ENCODE measurements at regions not wholly inside any gene's neighbourhood (a gene's known extent, or its start where the extent isn't known, plus 50 kb on each side); places are given as distances from the start of the nearest gene placed in this dataset.

DNA sequence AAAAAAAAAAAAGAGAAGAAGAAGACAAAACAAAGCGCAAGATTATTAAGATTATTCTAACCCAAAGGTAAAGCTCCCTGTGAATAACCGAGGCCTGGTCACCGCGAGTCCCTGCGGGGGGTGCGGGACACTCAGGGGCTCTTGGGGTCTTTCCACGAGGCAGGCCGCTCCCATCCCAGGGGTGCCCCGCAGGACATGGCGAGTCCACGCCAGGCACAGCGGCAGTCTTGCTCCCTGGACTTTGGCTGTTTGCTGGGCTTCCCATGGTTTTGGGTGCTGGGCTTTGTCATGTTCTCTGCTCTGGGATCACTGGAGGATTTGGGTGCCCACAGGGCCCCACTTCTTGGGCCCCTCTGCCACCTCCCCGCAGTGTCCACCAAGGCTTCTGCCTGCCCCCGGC is 137.4 kb upstream of the TCERG1L start (continued):
- TF ChIP-seq ARID2 (CRISPR knock-in tag; IDR thresholded peaks at IDR 0.05; ENCODE audit: borderline replicate concordance): no peak
- TF ChIP-seq MAFK (conservative IDR thresholded peaks at IDR 0.05 in 1 of 2, IDR thresholded peaks at IDR 0.05 in 1 of 2; ENCODE audit: low read length in 2 of 2): no peak
- TF ChIP-seq SMAD1 (CRISPR knock-in tag; IDR thresholded peaks at IDR 0.05; ENCODE audit: borderline replicate concordance, low read depth): no peak
- TF ChIP-seq ISL2 (CRISPR knock-in tag; IDR thresholded peaks at IDR 0.05): no peak
- no peak for TF ChIP-seq MYC (CRISPR knock-in tag; IDR thresholded peaks at IDR 0.05; ENCODE audit: borderline replicate concordance)

DNA sequence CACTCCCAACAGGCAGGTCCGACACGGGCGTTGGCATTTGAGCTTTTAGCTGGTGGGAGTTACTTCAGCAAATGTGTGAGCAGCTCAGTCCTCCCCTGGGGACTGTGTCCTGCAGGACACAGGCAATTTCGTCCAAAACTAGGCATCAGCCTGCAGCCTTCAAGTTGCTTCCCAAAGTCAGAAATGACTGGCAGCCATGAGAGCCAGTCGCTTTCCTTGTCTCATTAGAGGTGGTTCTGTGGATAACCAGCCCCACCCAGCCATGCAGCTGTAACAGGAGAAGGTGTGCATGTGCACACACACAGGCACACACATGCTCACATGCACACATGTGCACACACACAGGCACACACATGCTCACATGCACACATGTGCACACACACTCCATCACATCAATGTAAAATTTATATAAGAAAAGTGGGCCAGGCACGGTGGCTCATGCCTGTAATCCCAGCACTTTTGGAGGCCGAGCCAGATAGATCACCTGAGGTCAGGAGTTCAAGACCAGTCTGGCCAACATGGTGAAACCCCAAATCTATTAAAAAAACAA is 138.8 kb upstream of the TCERG1L start:
- no peaks in the 10 kb centered on the region for H3K4me1 ChIP-seq (ENCODE audit: insufficient read depth, low read length)
- FAIRE-seq (no peak), ATAC-seq (no peak), DNase-seq (ENCODE audit: low spot score) (no peak)
- TF ChIP-seq, protein P1, sequence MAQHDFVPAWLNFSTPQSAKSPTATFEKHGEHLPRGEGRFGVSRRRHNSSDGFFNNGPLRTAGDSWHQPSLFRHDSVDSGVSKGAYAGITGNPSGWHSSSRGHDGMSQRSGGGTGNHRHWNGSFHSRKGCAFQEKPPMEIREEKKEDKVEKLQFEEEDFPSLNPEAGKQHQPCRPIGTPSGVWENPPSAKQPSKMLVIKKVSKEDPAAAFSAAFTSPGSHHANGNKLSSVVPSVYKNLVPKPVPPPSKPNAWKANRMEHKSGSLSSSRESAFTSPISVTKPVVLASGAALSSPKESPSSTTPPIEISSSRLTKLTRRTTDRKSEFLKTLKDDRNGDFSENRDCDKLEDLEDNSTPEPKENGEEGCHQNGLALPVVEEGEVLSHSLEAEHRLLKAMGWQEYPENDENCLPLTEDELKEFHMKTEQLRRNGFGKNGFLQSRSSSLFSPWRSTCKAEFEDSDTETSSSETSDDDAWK (CRISPR knock-in tag; IDR thresholded peaks at IDR 0.05): no peak
- TF ChIP-seq TAF1 (CRISPR knock-in tag; IDR thresholded peaks at IDR 0.05) (no peak), AKAP8 (CRISPR knock-in tag; IDR thresholded peaks at IDR 0.05) (no peak), ZSCAN29 (CRISPR knock-in tag; conservative IDR thresholded peaks at IDR 0.05) (no peak)
- TF ChIP-seq, protein P2, sequence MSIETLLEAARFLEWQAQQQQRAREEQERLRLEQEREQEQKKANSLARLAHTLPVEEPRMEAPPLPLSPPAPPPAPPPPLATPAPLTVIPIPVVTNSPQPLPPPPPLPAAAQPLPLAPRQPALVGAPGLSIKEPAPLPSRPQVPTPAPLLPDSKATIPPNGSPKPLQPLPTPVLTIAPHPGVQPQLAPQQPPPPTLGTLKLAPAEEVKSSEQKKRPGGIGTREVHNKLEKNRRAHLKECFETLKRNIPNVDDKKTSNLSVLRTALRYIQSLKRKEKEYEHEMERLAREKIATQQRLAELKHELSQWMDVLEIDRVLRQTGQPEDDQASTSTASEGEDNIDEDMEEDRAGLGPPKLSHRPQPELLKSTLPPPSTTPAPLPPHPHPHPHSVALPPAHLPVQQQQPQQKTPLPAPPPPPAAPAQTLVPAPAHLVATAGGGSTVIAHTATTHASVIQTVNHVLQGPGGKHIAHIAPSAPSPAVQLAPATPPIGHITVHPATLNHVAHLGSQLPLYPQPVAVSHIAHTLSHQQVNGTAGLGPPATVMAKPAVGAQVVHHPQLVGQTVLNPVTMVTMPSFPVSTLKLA (IDR thresholded peaks at IDR 0.05): peak; percentile 88
- H3K27ac ChIP-seq (ENCODE audit: extremely low read length, insufficient read depth, low read length): no peak overlapping the region
- no peaks in the 10 kb centered on the region for H3K36me3 ChIP-seq (replicated peaks in 1 of 2; ENCODE audit: control insufficient read depth in 1 of 2, insufficient read depth in 2 of 2, low read length in 2 of 2)
- no peaks in the 10 kb centered on the region for H3K79me2 ChIP-seq (ENCODE audit: insufficient read depth, low read length)
- 26% methylated on average over 5 of the region's 7 CpGs for WGBS (ENCODE audit: low lambda C conversion rate)
- H3K4me2 ChIP-seq (ENCODE audit: low read depth, low read length): no peak overlapping the region
- H2AFZ ChIP-seq (ENCODE audit: low read length): no peak overlapping the region
- H3K4me3 ChIP-seq (replicated peaks in 1 of 3; ENCODE audit: insufficient read depth in 1 of 3, low read depth in 2 of 3, low read length in 3 of 3): no peak overlapping the region
- peaks cover 0 to 16% of the 10 kb centered on the region in 2 experiments; a peak in 4 of 5 replicates for H3K27me3 ChIP-seq (ENCODE audit: control insufficient read depth in 1 of 2, insufficient read depth in 2 of 2, low read length in 2 of 2)
- ChIA-PET POLR2A (no interaction called here), CTCF (ENCODE audit: low intra/inter-chr PET ratio, low total read pairs) (no interaction called here)
- no peak overlapping the region for H3K9ac ChIP-seq (ENCODE audit: insufficient read depth, low read depth, low read length)
- in situ Hi-C loops (cut with HindIII; ENCODE audit: extremely low pct_ligation_motif_present, low pct_unique_long_range_greater_than_20kb): loop anchor here (10.0 kb wide), 1 partner anchor 335 kb away; no protein-coding TSS in a partner anchor
- BruUV-seq (replicated peaks): no TSS peak
- intact Hi-C loops (cut with micrococcal nuclease; ENCODE audit: unreplicated experiment): loop anchor here (10.0 kb wide), 1 partner anchor 425 kb away; no protein-coding TSS in a partner anchor
- no peaks in the 10 kb centered on the region for H3K9me3 ChIP-seq (ENCODE audit: low read length)
- no peaks in the 10 kb centered on the region for H4K20me1 ChIP-seq (ENCODE audit: insufficient read depth, low read length)
